ENCODE measurements at regions not wholly inside any gene's neighbourhood (a gene's known extent, or its start where the extent isn't known, plus 50 kb on each side); places are given as distances from the start of the nearest gene placed in this dataset.

GRCh38 chr10:129038522-129038921 is 428.5 kb upstream of the MGMT start:
- TF ChIP-seq, protein P1, sequence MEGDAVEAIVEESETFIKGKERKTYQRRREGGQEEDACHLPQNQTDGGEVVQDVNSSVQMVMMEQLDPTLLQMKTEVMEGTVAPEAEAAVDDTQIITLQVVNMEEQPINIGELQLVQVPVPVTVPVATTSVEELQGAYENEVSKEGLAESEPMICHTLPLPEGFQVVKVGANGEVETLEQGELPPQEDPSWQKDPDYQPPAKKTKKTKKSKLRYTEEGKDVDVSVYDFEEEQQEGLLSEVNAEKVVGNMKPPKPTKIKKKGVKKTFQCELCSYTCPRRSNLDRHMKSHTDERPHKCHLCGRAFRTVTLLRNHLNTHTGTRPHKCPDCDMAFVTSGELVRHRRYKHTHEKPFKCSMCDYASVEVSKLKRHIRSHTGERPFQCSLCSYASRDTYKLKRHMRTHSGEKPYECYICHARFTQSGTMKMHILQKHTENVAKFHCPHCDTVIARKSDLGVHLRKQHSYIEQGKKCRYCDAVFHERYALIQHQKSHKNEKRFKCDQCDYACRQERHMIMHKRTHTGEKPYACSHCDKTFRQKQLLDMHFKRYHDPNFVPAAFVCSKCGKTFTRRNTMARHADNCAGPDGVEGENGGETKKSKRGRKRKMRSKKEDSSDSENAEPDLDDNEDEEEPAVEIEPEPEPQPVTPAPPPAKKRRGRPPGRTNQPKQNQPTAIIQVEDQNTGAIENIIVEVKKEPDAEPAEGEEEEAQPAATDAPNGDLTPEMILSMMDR (IDR thresholded peaks at IDR 0.05; ENCODE audit: low read depth, low read length, poor library complexity, severe bottlenecking): no peak
- no peak for TF ChIP-seq EZH2phosphoT487 (IDR thresholded peaks at IDR 0.05; ENCODE audit: borderline replicate concordance, low read length)

Measured in DOHH2 (cell line).